GM12891 (cell line): ENCODE measurements at regions not wholly inside any gene's neighbourhood (a gene's known extent, or its start where the extent isn't known, plus 50 kb on each side); places are given as distances from the start of the nearest gene placed in this dataset.

Source experiments
- DNase-seq: peaks from one replicate; pipeline ENCODE4 v3.0.0; 2011; ENCODE audit warnings: low spot score; ENCODE audit not compliant: insufficient read length
- FAIRE-seq: peaks from 2 replicates; lab custom pipeline; 2011; peaks lifted over from hg19 to GRCh38; lab: Jason Lieb, UNC
- PAX5 ChIP-seq: IDR thresholded peaks from 2 replicates; pipeline ENCODE4 v1.6.1; 2011; ENCODE audit warnings: low read length, moderate library complexity, mild to moderate bottlenecking; ENCODE audit not compliant: insufficient read depth, severe bottlenecking
- POLR2A ChIP-seq: IDR thresholded peaks from 2 replicates; pipeline ENCODE4 v1.6.1; 2011; ENCODE audit warnings: low read depth, low read length, control low read depth
- POLR2AphosphoS5 ChIP-seq: IDR thresholded peaks from 2 replicates; pipeline ENCODE4 v1.6.1; 2011; ENCODE audit warnings: low read depth, low read length, control low read depth
- POU2F2 ChIP-seq: IDR thresholded peaks from 2 replicates; pipeline ENCODE4 v1.6.1; 2011; ENCODE audit warnings: low read depth, mild to moderate bottlenecking, control low read depth, low read length, moderate library complexity
- SPI1 ChIP-seq: IDR thresholded peaks from 2 replicates; pipeline ENCODE4 v1.6.1; 2011; ENCODE audit warnings: low read depth, low read length, control low read depth
- TAF1 ChIP-seq: IDR thresholded peaks from 2 replicates; pipeline ENCODE4 v1.6.1; 2011; ENCODE audit warnings: low read depth, low read length, control low read depth

GRCh38 chr1:36733748-36734147 lies 251.0 kb upstream of the CSF3R start:
- no peak for FAIRE-seq
- no peak for DNase-seq
- TF ChIP-seq POLR2AphosphoS5 = no peak
- no peak for TF ChIP-seq POLR2A
- no peak for TF ChIP-seq POU2F2
- TF ChIP-seq SPI1 = no peak
- TF ChIP-seq TAF1 = no peak
- no peak for TF ChIP-seq PAX5

DNA sequence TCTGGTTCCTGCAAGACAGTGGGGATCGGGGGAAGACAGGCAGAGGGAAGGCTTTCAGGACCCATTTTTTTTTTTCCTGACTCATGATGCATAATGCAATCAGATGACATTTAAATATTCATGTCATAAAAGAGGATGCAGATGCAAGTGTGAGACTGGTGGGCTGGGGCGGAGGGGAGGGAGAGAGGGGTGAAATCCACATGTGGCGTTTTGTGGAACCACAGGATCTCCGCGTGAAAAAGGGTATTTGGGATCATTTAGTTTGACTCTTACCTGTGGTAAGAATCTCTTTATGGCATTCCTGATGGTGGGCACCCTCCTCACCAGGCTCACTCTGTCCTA lies 249.3 kb upstream of the CSF3R start:
- FAIRE-seq (no peak), DNase-seq (no peak)
- TF ChIP-seq TAF1 (no peak), PAX5 (no peak), POLR2A (no peak), POLR2AphosphoS5 (no peak), SPI1 (no peak), POU2F2 (no peak)

DNA sequence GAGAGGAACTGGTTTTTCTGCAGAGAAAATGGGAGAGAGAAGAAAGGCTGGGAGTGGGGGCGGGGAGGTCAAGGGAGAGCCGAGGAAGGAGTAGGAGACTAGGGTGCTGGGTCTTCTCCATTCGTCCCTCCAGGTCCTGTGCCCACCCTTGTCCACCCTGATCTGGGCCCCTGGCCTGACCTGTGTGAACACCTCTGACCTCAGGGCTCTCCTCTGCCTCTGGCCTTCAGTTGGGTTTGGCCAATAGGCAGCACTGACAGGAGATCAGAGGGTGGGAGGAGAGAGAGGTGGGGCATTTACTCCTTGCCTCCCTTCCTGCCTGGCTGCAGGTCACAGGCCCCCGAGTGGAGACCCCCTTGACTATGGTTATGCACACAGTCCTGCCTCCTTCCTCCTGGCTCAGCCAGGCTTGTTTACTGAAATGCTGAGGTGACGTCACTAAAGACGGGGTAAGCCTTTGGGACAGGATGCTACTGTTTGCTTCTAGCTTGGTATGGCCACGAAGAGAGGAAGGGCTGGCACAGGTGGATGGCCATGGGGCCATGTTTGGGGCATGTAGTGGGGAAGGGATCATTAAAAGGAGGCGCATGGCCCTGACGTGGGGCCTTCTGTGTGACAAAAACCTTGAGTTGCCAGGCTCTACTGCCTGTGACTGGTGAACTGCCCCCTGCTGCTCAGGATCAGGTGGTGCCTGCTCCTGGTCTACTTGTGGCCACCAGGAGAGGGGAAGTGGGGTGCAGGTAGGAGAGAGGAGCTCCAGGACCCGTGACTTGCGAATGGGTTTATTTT lies 248.7 kb upstream of the CSF3R start:
- TF ChIP-seq POLR2A = no peak
- TF ChIP-seq SPI1 = no peak
- TF ChIP-seq PAX5 = no peak
- TF ChIP-seq TAF1 = no peak
- TF ChIP-seq POLR2AphosphoS5 = no peak
- no peak for TF ChIP-seq POU2F2
- FAIRE-seq (no peak), DNase-seq (no peak)

- DNase-seq (no peak), FAIRE-seq (no peak)
- TF ChIP-seq SPI1 (no peak), TAF1 (no peak), POU2F2 (no peak), POLR2AphosphoS5 (no peak), POLR2A (no peak), PAX5 (no peak)
These were observed 247.9 kb upstream of the CSF3R start for GRCh38 chr1:36730599-36730998.

GRCh38 chr1:36729716-36730510 lies 247.2 kb upstream of the CSF3R start:
- DNase-seq (no peak), FAIRE-seq (no peak)
- no peak for TF ChIP-seq PAX5
- no peak for TF ChIP-seq SPI1
- no peak for TF ChIP-seq POLR2AphosphoS5
- no peak for TF ChIP-seq POLR2A
- TF ChIP-seq POU2F2 = no peak
- TF ChIP-seq TAF1 = no peak

- FAIRE-seq (no peak), DNase-seq (no peak)
These were observed 246.6 kb upstream of the CSF3R start for GRCh38 chr1:36729289-36729688.

DNA sequence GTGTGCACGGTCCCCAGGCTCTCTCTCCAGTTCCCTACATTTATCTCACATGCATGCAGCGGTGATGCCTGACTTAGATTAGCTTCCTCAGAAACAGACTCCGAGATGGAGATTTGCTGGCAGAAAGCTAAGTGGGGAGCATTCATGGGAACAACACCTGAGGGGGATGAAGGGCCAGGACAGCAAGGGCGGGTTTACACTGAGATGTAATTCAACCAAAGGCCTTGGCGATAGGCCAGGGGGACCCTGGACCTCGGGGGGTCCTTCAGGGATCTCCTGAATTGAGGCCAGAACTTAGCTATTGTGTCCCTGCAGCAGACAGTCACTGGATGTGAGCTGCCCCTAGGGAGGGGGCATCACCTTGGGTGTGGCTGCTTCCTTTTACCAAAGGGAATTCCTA lies 246.1 kb upstream of the CSF3R start:
- TF ChIP-seq TAF1 = no peak
- TF ChIP-seq PAX5 = no peak
- TF ChIP-seq POU2F2 = no peak
- TF ChIP-seq POLR2A = no peak
- no peak for TF ChIP-seq SPI1
- no peak for TF ChIP-seq POLR2AphosphoS5
- no peak for DNase-seq
- no peak for FAIRE-seq

More at GRCh38 chr1:36729289-36729688, 246.6 kb upstream of the CSF3R start:
- TF ChIP-seq SPI1 (no peak), POU2F2 (no peak), POLR2AphosphoS5 (no peak), PAX5 (no peak), TAF1 (no peak), POLR2A (no peak)

GRCh38 chr1:36728051-36728450 lies 245.3 kb upstream of the CSF3R start:
- no peak for TF ChIP-seq POU2F2
- TF ChIP-seq TAF1 = no peak
- no peak for TF ChIP-seq POLR2AphosphoS5
- no peak for TF ChIP-seq PAX5
- no peak for TF ChIP-seq POLR2A
- FAIRE-seq = no peak
- DNase-seq = no peak

GRCh38 chr1:36725151-36725550 lies 242.4 kb upstream of the CSF3R start:
- FAIRE-seq = no peak
- TF ChIP-seq POLR2A = no peak
- TF ChIP-seq TAF1 = no peak
- no peak for TF ChIP-seq PAX5
- TF ChIP-seq POLR2AphosphoS5 = no peak
- TF ChIP-seq SPI1 = no peak
- TF ChIP-seq POU2F2 = no peak
- DNase-seq = no peak
